ENCODE measurements at regions not wholly inside any gene's neighbourhood (a gene's known extent, or its start where the extent isn't known, plus 50 kb on each side); places are given as distances from the start of the nearest gene placed in this dataset.

DNA sequence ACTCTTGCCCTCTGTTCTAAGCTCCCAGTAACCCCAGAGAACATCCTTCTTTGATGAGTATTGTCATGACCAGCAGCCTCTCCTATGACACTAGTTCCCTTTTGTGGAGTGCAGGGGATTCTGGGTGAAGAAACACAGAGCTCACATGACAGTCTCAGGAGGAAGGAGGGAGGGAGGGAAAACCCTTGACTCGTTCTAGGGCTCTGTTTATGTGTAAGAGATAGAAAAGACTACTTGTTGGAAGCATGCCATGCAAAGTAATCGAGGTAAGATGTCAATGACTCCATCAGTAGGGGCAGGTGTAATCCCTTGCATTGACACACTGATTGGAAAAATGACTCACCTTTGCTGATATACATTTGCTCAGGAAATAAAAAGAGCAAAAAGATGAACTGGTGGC is 190.2 kb upstream of the ELL2 start (continued):
- TF ChIP-seq PBX3 (IDR thresholded peaks at IDR 0.05; ENCODE audit: insufficient replicate concordance, low read depth, low read length) (no peak), SKIL (IDR thresholded peaks at IDR 0.05; ENCODE audit: low read depth, poor library complexity, severe bottlenecking) (no peak), CBX3 (IDR thresholded peaks at IDR 0.05; ENCODE audit: borderline replicate concordance, low read depth) (no peak), STAT1 (conservative IDR thresholded peaks at IDR 0.05) (no peak), BCL3 (IDR thresholded peaks at IDR 0.05; ENCODE audit: borderline replicate concordance, insufficient read depth, low read depth, low read length, poor library complexity, severe bottlenecking) (peak; percentile 57)
- TF ChIP-seq, protein P1, sequence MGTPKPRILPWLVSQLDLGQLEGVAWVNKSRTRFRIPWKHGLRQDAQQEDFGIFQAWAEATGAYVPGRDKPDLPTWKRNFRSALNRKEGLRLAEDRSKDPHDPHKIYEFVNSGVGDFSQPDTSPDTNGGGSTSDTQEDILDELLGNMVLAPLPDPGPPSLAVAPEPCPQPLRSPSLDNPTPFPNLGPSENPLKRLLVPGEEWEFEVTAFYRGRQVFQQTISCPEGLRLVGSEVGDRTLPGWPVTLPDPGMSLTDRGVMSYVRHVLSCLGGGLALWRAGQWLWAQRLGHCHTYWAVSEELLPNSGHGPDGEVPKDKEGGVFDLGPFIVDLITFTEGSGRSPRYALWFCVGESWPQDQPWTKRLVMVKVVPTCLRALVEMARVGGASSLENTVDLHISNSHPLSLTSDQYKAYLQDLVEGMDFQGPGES (IDR thresholded peaks at IDR 0.05), result no peak
